ENCODE measurements at regions not wholly inside any gene's neighbourhood (a gene's known extent, or its start where the extent isn't known, plus 50 kb on each side); places are given as distances from the start of the nearest gene placed in this dataset.
"Not testable (repeated sequence)": the region's sequence is repeated elsewhere in the genome, so short reads cannot be mapped to it uniquely, and the experiment has no call there.

DNA sequence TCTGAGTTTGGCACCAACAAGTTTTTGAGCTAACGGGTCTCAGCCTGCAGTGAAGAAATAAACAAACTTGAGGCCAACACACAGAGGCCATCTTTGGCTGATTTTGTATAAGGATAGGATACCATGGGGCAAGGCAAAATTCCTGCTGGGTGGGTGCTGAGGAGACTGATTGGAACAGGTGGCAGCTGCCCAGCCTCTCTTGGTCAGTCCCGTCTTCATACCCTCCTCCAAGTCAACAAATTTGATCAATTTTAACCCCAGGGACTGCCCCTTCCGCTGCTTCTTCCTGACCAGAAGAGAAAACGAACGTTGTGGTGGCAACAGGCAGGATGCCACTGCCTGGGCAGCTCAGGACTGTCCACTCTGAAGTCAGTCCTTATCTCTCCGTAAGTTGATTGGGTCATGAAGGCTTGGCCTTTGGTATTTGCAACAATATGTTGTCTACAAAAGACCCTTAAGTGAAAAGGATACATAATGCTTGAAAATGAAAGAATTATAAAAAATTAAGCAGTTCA, 139.3 kb downstream of the SPP2 start:
- no peak for DNase-seq (ENCODE audit: low spot score)

DNA sequence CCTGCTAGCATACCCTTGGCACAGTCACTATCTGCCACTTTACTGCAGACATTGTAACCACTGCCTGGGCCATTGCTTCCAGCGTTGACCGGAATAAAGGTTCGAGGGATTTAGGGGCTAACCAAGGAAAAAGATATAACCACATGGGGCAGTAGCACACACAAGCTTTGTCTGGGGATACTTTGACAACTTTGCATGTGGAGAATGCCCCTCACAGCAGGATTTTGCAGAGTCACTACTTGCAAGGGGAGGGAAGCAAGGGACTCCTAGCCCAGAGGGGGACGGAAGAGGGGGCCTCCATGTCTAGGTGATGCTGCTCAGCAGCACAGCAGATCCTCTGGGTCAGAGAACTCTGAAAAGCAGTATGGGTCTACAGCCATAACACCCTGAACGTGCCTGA, 138.7 kb downstream of the SPP2 start:
- peak; percentile 51 for DNase-seq (ENCODE audit: low spot score)

DNA sequence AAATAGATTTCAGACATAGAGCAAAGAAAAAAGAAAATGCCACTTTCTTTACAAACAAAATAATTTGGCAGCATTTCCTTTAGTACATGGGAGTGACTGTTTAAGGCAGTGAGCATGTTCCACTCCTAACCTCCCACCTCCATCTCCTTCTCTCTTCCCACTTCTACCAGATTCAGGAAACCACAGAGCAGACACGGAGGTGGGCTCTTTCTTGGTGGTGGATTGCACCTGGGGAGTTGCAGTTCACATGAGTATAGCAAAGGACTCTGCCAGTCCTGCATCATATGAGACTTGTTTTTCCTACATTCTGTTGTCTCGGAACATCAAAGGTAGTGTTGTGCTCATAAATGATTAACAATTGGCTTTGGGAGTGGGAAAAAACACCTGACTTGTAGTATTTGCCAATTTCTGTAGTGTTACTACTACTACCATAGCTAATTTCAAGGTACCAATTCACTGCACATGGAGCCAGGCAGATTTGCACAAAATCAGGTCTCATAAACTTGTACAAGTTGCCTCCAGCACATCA, 137.2 kb downstream of the SPP2 start:
- no peak for DNase-seq (ENCODE audit: low spot score)

DNA sequence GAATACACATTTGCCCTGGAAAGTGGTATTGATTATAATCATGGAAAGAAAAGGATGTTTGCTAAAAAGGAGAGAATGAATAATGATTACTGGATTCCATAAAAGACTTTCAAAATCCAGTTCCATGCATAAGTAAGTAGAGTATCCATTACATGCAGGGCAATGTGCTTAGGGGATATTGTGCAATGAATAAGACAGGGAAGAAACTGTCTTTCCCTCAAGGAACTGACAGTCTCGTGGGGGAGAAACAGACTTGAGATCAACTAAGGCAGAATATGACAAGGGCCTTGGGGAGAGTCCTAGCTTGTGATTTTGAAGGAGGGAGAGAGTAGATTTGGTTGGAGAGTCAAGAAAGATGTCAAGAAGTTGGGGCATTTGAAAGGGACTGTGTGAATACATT, 130.6 kb downstream of the SPP2 start:
- DNase-seq (ENCODE audit: low spot score), result no peak

DNA sequence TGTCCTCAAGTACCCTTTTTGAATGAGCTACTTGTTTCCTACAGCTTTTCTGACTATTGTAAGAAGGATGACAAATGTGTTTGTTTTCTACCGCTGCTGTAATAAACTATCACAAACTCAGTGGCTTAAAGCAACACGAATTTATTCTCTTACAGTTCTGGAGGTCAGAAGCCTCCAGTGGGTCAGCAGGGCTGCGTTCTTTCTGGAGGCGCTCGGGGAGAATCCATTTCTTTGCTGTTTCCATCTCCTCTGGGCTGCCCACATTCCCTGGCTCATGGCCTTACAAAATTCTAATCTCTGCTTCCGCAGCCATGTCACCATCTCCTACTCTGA, 128.5 kb downstream of the SPP2 start:
- DNase-seq (ENCODE audit: low spot score), result no peak

DNA sequence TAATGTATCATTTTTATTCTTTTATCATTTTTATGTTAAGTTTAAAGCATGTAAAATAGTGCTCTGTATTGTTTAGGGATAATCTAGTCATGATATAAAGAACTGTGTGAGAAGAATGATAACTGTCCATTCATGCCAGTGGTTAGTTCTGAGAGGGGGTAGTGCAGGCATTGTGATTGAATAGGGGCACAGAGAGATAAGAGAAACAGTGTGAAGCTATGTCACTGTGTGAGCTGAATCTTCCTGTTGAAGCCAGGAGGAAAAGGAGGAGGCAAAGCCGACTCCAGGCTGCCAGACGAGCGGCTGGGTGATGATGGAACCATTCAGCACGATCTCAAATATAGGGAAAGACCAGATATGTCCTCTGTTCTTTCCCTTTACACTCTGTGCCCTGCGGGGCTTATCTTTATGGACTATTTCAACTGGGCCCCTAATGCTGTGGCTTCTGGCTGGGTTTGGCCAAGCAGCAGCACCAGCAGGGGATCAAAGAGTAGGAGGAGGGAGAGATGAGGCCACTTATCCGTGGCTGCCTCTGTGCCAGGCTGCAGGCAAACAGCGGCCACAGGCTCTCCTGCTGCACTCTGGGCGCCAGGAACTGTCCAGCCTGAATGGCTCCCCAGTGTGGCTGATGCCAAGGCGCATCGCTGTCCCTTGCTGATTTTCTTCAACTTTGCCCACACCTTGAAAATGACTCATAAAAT, 128.0 kb downstream of the SPP2 start:
- DNase-seq (ENCODE audit: low spot score), result peak; percentile 41

DNA sequence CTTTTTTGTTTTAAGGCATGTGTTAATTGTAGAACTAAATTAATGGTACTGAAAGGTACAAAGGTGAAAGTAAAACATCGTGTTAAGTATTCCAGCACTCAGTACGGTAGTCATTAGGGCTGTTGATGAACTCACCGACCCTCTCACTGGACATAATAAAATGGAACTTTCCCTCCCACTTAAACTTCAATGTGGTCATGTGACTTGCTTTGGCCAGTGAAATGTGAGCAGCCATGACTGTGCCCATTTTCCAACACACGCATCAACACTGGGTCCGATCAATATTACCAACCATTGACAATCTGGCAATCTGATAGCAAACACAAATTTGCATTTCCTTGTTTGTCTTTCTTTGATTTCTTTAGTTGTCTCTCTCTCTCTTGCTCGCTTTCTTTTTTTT, 125.1 kb downstream of the SPP2 start:
- DNase-seq (ENCODE audit: low spot score), result no peak

DNA sequence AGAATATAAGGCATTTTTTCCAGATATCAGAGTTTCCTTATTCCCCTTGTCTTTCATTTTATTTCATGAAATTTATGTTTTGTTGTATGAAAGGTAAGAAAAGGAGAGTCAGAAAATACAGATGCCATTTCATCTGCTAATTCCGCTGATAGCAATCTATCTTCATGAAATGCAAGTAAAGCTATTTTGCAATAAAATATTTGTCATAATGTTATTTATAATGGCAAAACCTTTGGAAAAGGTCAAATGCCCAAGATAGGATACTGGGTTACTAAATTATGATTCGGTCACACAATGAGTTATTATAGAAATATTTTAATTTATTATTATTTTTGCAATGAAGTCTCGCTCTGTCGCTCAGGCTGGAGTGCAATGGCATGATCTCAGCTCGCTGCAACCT, 124.2 kb downstream of the SPP2 start:
- DNase-seq (ENCODE audit: low spot score), result no peak

DNA sequence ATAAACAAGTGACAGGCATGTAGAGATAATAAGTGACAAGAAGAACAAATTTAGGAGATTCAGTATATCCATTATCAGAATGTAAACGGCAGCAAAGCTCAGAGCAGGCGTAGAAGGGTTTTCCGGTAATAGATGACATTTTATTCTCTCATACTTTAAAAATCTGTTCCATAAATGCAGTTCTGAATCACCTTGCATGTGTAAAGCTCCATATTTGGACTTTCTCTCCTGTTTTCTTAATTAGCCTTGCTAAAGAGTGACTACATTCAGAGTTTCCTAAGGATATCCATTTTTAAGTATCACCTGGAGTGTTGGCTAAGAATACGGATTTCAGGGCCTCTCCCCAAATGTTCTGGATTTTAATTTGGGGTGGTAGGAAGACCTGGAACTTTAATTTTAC, 122.0 kb downstream of the SPP2 start:
- DNase-seq (ENCODE audit: low spot score), result no peak

DNA sequence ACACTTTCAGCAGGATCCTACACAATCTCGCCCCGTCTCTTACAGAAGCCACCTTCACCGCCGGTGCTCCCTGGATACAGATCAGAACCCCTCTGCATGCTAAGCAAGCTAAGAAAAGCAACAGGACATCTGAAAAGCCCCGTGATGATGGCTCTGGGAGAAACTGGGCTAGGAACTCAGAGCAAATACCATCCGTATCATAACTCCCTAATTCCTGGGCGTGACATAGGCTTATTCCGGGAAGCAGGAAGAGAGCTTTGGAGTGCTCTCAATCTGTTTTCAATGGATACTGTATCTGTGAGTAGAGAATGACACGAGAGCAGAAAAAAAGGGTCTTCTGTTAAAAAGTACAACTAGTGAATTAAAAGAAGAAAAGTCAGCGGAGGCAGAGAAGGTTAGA, 121.6 kb downstream of the SPP2 start:
- no peak for DNase-seq (ENCODE audit: low spot score)

DNA sequence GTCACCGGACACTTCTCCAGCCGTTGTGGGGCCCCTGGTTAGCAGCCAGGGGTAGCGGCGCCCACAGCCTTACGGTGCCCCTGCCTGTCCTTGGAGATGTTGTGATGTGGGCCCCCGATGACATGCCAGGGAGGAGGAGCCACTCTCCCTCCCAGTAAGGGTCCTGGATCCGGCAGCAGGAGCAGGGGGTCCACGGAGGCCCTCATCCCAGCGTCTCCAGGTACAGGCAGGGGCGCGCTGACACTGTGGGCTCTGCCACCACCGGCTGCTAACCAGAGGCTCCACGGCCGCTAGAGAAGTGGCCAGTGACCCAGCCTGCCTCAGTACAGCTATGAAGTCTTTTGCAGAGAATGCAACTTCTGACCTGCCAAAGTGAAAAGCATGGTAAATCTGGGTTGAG, 121.2 kb downstream of the SPP2 start:
- DNase-seq (ENCODE audit: low spot score), result no peak

DNA sequence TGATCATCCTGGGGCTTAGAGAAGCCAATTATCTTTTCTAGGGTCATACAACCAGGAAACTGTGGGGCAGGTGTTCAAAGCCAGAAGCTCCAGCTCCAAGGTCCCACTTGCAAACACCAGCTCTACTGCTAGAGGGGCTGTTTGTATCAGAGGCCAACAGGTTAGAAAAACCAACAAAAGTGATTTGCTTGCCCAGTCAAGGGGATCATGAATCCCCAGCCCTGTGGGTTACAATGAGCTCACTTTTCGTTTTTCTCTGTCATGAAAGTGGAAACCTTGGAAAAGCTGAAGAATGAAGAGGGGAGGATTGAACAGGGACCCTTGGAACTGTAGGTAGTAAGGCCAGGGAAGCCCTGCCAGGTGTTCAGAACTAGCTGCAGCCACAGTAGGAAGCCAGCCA, 119.2 kb downstream of the SPP2 start:
- no peak for DNase-seq (ENCODE audit: low spot score)

DNA sequence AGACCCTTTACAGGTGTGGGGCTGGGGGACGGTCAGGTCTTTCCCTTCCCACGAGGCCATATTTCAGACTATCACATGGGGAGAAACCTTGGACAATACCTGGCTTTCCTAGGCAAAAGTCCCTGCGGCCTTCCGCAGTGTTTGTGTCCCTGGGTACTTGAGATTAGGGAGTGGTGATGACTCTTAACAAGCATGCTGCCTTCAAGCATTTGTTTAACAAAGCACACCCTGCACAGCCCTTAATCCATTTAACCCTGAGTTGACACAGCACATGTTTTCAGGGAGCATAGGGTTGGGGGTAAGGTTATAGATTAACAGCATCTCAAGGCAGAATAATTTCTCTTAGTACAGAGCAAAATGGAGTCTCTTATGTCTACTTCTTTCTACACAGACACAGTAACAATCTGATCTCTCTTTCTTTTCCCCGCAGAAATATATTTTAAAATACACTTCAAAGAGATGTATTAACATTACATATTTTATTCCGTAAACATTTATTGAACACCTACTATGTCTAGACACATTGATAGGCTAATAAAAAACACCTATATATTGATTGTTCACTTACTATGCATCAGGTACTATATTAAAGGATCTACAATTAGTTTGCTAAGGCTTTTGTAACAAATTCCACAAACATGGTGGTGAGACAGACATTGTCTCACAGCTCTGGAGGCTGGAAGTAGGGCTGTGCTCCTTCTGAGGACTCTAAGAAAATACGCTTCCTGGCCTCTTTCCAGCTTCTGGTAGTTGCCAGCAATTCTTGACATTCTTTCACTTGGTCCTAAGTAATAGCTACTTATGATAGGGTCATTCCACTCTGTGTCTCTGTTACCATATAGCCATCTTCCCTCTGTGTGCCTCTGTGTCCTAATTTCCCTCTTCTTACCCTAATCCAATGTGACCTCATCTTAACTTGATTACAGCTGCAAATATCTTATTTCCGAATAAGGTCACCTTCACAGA, 118.4 kb downstream of the SPP2 start:
- not testable (repeated sequence) for DNase-seq (ENCODE audit: low spot score)

DNA sequence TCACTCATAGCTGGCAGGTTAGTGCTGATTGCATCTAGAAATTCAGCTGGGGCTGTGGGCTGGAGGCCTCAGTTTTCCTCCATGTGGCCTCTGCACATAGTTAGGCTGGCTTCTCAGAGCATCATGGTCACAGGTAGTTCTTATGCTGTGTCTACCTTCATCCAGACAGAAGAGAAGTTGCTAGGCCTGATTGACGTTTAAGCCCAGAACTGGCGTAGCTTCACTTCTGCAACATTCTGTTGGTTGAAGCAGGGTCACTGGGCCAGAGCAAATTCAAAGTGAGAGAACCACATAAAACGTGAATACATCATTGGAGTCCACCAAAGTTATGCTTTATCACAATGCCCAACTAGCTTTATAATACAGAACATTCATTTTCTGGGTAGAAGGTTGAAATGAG, 116.0 kb downstream of the SPP2 start:
- DNase-seq (ENCODE audit: low spot score), result no peak

DNA sequence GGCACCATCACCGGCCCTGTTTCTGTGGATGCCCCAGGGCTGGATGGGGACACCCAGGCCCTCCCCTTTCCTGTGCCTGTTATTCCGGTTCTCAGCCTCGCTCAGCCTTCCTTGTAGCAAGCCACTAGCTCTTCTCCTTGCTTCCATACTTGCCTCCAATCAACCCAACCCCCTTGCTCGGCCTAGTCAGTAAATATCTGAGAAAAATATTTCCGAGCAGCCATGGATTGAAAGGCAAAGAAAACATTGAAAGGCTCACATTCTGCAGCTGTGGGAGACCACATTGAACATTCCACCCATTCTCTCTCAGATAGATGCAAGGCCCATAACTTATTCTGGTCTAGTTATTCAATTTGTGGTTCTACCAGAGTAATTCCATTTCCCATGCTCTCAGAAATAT, 114.9 kb downstream of the SPP2 start:
- no peak for DNase-seq (ENCODE audit: low spot score)

DNA sequence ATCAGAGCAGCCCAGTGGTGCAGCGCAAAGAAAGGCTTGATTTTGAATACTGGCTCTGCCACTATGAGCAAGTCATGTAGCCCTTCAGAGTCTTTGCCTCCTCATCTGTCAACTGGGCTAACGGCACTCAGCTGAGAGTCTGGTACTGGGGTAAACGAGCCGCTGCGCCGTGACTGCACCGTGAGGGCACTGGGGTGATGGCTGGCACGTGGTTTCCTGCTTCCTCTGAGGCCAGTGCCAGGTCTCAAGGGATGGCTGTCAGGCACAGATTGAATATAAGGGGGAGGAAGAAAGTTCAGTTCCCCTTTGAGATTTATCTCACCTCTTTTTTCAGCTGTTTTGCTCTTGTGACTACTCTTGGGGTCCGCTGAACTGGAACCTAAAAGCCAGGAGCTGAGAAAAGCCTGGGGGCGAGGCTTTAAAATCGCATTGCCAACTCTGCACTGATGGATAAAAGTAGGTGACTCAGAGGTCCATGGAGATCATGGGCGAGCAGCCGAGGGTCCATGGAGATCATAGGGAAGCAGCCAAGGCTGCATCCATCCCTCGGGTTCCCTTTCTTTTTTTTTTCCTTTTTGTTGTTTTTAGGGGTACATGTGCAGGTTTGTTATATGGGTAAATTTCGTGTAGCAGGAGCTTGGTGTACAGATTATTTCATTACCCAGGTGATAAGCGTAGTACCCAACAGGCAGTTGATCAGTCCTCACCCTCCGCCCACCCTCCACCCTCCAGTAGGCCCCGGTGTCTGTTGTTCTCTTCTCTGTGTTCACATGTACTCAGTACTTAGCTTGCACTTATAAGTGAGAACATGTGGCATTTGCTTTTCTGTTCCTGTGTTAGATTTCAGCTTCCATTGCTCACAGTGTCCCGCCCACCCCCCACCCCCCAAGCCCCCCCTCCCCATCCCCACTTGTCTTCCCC, 114.3 kb downstream of the SPP2 start:
- no peak for DNase-seq (ENCODE audit: low spot score)

DNA sequence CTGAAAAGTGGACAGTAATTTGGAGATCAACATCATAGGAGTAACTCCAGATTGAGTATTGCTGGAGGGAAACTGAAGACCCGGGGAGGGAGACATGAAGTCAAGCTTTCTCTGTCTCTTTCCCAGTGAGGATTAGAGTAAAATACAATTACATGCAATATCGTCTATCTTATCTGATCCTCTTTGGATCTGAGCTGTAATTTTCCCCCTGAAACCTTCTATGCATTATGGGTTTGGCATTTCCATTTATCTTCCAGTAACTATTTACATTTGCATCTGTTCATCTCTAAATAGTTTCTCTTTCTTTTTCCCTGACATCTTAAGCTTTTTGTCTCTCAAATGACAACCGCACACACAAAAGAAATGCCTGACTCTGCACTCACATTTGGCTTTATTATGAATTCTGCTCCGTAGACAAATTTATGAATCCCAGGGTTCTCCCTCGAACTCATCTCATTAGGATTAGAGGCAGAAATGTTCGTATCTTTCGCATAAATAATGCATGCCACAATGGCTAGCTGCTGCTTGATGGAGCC, 113.1 kb downstream of the SPP2 start:
- DNase-seq (ENCODE audit: low spot score), result no peak

DNA sequence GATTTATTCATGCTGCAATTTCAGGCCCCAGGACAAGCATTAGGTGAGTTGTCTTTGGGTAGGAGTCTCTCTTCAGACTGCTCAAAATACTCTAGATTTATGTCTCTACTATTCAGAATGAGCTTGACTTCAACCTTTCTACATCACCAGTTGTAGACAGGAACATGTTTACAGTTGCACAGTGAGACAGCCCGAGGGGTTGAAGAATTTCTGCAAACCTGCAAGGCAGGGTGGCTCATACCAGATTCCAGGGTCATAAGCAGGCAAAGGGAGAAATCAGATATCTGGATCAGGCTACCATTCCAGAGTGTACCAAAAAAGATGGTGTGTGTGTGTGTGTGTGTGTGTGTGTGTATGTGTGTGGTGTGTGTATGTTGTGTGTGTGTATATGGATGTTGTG, 112.4 kb downstream of the SPP2 start:
- DNase-seq (ENCODE audit: low spot score), result no peak

DNA sequence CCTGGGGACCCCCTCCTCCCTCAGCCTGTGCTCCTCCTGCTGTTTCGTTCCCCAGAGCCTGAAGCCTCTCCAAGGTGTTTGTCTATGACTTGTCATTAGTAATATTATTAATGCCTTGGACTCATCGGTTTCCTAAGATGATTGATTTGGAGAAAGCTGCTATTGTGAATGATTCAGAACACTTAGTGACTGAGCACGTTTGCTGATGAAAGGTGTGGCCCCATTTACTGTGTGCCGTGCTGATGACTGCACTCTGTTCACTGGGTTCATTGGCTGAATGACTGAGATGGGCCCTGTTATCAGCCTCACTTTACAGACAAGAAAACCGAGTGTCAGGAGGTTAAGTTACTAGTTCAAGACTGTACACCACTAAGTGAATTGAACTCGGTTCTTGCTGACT, 111.4 kb downstream of the SPP2 start:
- no peak for DNase-seq (ENCODE audit: low spot score)

DNA sequence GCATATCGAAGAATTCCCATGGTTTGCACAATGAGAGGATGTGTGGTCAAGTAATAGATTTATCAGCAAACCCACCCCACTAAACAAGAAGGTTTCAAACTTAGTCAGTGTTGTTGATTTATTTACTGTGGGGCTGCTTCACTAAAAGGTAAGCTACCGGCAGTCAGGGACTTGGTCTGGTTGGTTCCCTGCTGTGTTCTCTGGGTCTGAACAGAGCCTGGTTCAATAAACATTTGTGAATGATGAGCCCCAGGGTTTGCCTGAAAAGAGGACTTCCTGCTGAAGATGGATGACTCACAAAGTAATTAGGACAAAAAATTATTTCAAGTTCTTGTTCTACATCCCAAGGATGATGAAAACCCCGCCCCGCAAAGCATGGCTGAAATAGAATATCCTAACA, 108.3 kb downstream of the SPP2 start:
- no peak for DNase-seq (ENCODE audit: low spot score)

DNA sequence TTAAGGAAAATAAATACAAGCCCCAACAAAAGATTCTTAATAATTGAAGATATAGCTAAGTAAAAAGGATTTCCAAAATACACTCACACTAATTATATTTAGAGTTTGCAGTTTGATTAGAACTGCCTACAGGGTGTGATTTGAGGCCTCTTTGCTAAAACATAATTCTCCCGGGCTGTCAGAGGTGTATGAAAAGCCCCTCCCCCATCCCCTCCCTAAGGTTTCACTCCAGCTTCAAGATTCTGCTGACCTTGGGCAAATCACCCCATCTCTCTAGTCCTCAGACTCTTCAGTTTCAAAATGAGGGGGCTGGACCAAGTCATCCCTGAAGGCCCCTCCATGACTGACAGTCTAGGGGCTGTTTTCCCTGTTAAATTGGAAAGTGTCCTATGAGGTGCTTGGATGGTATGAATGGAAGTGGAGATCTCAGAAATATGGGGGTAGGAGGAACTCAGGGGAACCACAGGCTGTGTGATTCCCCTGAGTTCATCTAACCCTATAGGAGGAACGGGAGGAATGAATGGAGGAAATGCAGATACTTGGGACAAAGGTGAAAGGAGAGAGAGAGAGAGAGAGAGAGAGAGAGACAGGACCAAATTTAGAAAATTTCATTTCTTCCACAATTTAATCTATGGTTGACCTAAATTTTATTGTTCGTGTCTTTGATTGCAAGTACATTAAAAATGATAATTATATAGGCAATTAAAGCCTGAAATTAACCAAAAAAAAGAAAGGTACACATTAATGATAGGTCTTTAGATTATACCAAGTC, 107.5 kb downstream of the SPP2 start:
- no peak for DNase-seq (ENCODE audit: low spot score)

All from iPS-NIHi11 (cell line).